AG09319 (cell line): ENCODE measurements at regions not wholly inside any gene's neighbourhood (a gene's known extent, or its start where the extent isn't known, plus 50 kb on each side); places are given as distances from the start of the nearest gene placed in this dataset.

Experiments
- DNase-seq: peaks from one replicate; pipeline ENCODE4 v3.0.0-alpha.2; 2010; ENCODE audit warnings: low read depth; ENCODE audit errors: extremely low read depth
- TF ChIP-seq, protein P1 (sequence below): IDR thresholded peaks from 2 replicates; pipeline ENCODE4 v1.5.1; 2011; ENCODE audit warnings: low read depth, mild to moderate bottlenecking, inconsistent platforms, low read length, moderate library complexity

DNA sequence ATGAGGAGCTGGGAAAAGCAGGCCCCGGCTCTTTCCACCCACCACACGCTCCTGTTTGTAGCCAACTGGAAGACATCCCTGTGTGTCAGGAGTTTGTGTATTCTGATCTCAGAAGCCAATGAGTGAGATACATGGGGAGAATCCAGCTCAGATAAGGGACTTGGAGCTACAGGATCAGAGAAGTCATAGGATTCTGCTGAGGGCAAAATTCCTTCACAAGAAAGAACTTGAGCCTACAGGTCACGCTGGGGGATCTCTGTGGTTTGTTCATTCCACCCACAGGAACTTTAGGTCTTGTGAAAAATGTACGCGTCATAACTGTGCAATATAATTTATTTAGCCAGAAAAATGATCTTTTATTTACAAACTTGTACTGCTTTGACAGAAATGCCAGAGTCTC is 80.1 kb upstream of the SMIM21 start:
- TF ChIP-seq, protein P1, sequence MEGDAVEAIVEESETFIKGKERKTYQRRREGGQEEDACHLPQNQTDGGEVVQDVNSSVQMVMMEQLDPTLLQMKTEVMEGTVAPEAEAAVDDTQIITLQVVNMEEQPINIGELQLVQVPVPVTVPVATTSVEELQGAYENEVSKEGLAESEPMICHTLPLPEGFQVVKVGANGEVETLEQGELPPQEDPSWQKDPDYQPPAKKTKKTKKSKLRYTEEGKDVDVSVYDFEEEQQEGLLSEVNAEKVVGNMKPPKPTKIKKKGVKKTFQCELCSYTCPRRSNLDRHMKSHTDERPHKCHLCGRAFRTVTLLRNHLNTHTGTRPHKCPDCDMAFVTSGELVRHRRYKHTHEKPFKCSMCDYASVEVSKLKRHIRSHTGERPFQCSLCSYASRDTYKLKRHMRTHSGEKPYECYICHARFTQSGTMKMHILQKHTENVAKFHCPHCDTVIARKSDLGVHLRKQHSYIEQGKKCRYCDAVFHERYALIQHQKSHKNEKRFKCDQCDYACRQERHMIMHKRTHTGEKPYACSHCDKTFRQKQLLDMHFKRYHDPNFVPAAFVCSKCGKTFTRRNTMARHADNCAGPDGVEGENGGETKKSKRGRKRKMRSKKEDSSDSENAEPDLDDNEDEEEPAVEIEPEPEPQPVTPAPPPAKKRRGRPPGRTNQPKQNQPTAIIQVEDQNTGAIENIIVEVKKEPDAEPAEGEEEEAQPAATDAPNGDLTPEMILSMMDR, result no peak
- DNase-seq, result no peak

DNA sequence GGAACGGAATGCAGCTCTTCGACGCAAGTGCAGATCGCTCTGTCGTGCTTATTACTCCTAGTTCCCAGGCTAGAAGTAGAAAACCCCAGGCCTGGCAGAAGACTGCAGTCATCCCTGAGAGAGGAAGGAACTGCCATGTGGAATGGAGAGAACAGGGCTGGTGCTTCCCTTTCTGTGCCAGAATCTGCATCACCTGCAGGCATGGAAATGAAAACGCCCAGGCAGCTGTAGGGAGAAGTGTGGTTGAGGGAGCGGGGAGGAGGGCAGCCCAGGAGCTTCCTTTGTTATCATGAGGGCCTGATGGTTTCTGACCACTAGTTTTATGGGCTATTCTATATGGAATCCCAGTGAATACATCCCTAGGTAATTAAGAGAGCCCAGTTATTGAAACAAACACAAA is 79.4 kb upstream of the SMIM21 start:
- TF ChIP-seq, protein P1, result no peak
- no peak for DNase-seq

DNA sequence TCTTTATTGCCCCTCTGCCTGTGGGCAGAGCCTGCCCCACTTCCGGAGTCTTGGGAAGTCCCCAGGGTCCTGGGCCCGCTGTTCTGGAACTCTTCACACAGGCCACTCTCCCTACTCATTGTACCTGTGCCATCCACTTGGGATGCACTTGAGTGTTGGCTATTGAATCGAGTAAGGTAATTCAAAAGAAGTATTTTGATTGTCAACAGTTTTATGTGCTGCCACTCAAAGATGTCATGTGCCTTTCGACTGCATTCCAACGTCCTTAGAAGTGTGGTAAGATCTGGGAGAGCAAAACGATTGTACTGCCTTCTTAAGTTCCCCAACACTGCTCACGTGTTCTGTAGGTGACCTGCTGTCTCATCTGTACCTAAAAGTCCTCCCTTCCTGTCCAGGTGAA is 77.0 kb upstream of the SMIM21 start:
- TF ChIP-seq, protein P1, result no peak
- no peak for DNase-seq

DNA sequence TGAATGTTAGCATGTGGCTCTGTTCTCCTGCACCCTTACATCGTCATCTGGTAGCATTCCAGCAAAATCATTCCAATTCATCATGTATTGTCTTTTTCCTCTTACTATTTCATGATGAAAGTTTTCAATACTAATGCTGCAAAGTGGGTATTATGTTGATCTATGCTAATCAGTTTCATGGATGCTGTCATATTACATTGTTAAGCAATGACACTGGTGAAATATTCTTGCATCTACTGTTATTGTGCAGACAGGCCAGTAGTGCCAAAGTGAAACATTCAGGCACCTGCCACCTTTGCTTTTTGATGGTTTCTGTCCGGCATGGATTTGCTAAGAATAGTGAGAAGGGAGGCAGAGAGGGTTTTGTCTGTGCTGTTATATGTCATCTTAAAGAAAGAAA is 76.1 kb upstream of the SMIM21 start:
- DNase-seq, result no peak
- TF ChIP-seq, protein P1, result no peak

DNA sequence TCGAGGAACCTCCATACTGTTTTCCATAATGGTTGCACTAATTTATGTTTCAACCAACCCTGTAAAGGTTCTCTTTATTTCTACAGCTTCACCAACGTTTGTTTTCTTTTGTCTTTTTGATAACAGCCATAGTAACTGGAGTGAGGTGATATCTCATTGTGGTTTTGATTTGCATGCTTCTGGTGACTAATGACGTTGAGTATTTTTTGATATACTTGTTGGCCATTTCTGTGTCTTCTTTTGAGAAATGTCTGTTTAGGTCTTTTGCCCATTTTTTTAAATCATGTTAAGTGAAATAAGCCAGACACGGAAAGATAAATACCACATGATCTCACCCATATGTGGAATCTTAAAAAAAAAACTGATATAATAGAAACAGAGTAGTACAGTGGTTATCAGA is 74.8 kb upstream of the SMIM21 start:
- no peak for DNase-seq
- TF ChIP-seq, protein P1, result no peak

DNA sequence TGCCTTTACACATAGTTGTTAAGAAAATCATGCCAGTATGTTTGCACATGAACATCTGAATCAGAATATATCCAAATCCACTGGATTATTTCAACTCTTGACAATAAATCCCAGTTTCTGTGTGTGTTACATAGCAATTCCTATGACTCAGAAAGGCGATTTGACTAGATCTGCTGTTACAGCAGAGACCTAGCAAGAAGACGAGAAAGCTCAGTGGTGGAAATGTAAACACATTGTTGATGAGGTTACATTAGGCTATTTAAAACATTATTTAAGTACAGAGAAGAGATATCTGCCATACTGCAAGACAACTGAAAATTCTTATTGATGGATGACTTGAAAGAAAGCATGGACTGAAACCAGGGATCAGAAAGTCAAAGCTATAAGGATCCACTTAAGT is 73.0 kb upstream of the SMIM21 start:
- DNase-seq, result no peak
- TF ChIP-seq, protein P1, result no peak

DNA sequence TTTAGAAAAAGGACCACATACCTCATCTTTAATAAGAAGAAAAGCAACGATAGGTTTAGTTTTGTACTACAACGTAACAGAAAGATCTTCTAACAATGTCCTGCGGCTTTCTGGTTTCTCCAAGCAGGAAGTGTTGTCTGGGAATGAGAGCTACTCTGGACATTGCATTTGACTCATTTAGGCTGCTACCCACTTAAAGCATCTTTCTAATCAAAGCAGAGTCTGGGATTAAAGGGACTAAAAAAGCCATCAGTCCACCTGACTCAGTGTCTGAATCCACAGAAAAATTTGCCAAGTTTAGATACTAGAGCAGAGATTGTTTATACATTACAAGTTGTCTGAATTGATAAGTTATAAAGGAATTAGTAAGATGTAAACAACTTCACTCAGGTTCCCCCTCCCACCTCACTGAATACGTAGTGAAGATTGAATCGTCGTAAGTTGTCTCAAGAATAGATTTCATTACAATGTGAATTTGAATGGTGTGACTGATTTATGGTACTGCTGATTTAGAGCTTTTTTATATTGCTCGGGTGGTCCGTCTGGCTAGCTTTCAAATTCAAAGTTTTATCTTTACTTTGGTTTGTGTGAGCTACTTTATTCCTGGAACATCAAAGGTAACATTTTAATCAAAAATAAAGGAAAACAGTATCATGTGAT is 70.2 kb upstream of the SMIM21 start:
- TF ChIP-seq, protein P1, result no peak
- DNase-seq, result no peak
